Thymus (tissue), 11 donors: ENCODE measurements at regions not wholly inside any gene's neighbourhood (a gene's known extent, or its start where the extent isn't known, plus 50 kb on each side); places are given as distances from the start of the nearest gene placed in this dataset.
"Not testable (repeated sequence)": the region's sequence is repeated elsewhere in the genome, so short reads cannot be mapped to it uniquely, and the experiment has no call there.

ENCODE experiments used
- DNase-seq, 9 donors: peaks; one replicate each; pipeline ENCODE4 v3.0.0-alpha.2; 2013; ENCODE audit warnings: low spot score in 9 of 9, low read depth in 6 of 9, missing footprints in 1 of 9
- H3K27ac ChIP-seq, 2 donors: one replicate each; pipeline ENCODE4 v1.5.1; 2013; ENCODE audit warnings: control low read depth in 1 of 2, low read depth in 1 of 2, low read length in 1 of 2, mild to moderate bottlenecking in 1 of 2, moderate library complexity in 1 of 2
- H3K27me3 ChIP-seq, 2 donors: one replicate each; pipeline ENCODE4 v1.5.1; 2013; ENCODE audit warnings: low read length in 1 of 2; ENCODE audit not compliant: control insufficient read depth in 2 of 2, insufficient read depth in 1 of 2
- H3K36me3 ChIP-seq, 2 donors: one replicate each; pipeline ENCODE4 v1.5.1; 2013; ENCODE audit warnings: low read length in 1 of 2, mild to moderate bottlenecking in 1 of 2, moderate library complexity in 1 of 2; ENCODE audit not compliant: control insufficient read depth in 2 of 2, insufficient read depth in 2 of 2
- H3K4me1 ChIP-seq, 2 donors: one replicate each; pipeline ENCODE4 v1.5.1; 2013; ENCODE audit warnings: low read length in 2 of 2; ENCODE audit not compliant: control insufficient read depth in 2 of 2, insufficient read depth in 2 of 2
- H3K4me3 ChIP-seq, 2 donors: one replicate each; pipeline ENCODE4 v1.5.1; 2013; ENCODE audit warnings: low read length in 2 of 2, control low read depth in 1 of 2, mild to moderate bottlenecking in 1 of 2
- H3K9me3 ChIP-seq, 2 donors: one replicate each; pipeline ENCODE4 v1.5.1; 2013; ENCODE audit warnings: low read length in 1 of 2, mild to moderate bottlenecking in 1 of 2; ENCODE audit not compliant: control insufficient read depth in 2 of 2, insufficient read depth in 1 of 2
- WGBS: extraction: QIAGEN DNeasy Blood & Tissue Kit; methylation state at CpG from one replicate; pipeline ENCODE4 v1.1.7; 2013; 5-methylcytosine and 5-hydroxymethylcytosine counted together
- donor health status: healthy.

GRCh38 chr6:2327591-2327990, 82.2 kb upstream of the GMDS start:
- DNase-seq = no peak
- Histone ChIP-seq H3K4me1 (no peaks in the 10 kb centered on the region), H3K27ac (no peak overlapping the region), H3K9me3 (peaks cover 3 to 14% of the 10 kb centered on the region in 2 donors), H3K27me3 (no peaks in the 10 kb centered on the region), H3K4me3 (no peak overlapping the region), H3K36me3 (no peaks in the 10 kb centered on the region)

GRCh38 chr6:2324166-2324953, 79.0 kb upstream of the GMDS start:
- Histone ChIP-seq H3K36me3 (no peaks in the 10 kb centered on the region), H3K9me3 (peaks cover 3 to 14% of the 10 kb centered on the region in 2 donors), H3K4me1 (no peaks in the 10 kb centered on the region), H3K4me3 (no peak overlapping the region), H3K27me3 (no peaks in the 10 kb centered on the region), H3K27ac (no peak overlapping the region)
- no peak for DNase-seq
- 94% methylated on average over 2 of the region's 2 CpGs for WGBS

- H3K9me3 ChIP-seq, DNase-seq, H3K36me3 ChIP-seq, H3K27me3 ChIP-seq, H3K27ac ChIP-seq, H3K4me3 ChIP-seq, H3K4me1 ChIP-seq: not testable (repeated sequence)
- WGBS = 97% methylated on average over 11 of the region's 11 CpGs
Observed at GRCh38 chr6:2317498-2317897, 72.1 kb upstream of the GMDS start.

- H3K27me3 ChIP-seq = no peaks in the 10 kb centered on the region
- DNase-seq = no peak
- H3K9me3 ChIP-seq = peaks cover 0 to 3% of the 10 kb centered on the region in 2 donors
- H3K36me3 ChIP-seq = no peaks in the 10 kb centered on the region
- no peaks in the 10 kb centered on the region for H3K4me1 ChIP-seq
- WGBS = 96% methylated on average over 7 of the region's 7 CpGs
- no peak overlapping the region for H3K27ac ChIP-seq
- no peak overlapping the region for H3K4me3 ChIP-seq
Observed at GRCh38 chr6:2314641-2315040, 69.2 kb upstream of the GMDS start.

GRCh38 chr6:2310042-2310441, 64.6 kb upstream of the GMDS start:
- Histone ChIP-seq H3K4me1 (no peaks in the 10 kb centered on the region), H3K9me3 (no peaks in the 10 kb centered on the region), H3K27me3 (no peaks in the 10 kb centered on the region), H3K27ac (no peak overlapping the region), H3K4me3 (no peak overlapping the region), H3K36me3 (no peaks in the 10 kb centered on the region)
- DNase-seq = no peak

GRCh38 chr6:2309122-2309521, 63.7 kb upstream of the GMDS start:
- Histone ChIP-seq H3K36me3 (no peaks in the 10 kb centered on the region), H3K4me3 (no peak overlapping the region), H3K4me1 (no peaks in the 10 kb centered on the region), H3K27me3 (no peaks in the 10 kb centered on the region), H3K27ac (no peak overlapping the region), H3K9me3 (no peaks in the 10 kb centered on the region)
- DNase-seq = no peak
- WGBS = 97% methylated on average over 4 of the region's 4 CpGs

- Histone ChIP-seq H3K9me3 (no peaks in the 10 kb centered on the region), H3K27me3 (no peaks in the 10 kb centered on the region), H3K4me1 (no peaks in the 10 kb centered on the region), H3K36me3 (no peaks in the 10 kb centered on the region), H3K4me3 (no peak overlapping the region), H3K27ac (no peak overlapping the region)
- DNase-seq = no peak
- WGBS = 98% methylated on average over 3 of the region's 3 CpGs
Observed at GRCh38 chr6:2307799-2308198, 62.4 kb upstream of the GMDS start.

GRCh38 chr6:2305951-2306350, 60.5 kb upstream of the GMDS start:
- H3K36me3 ChIP-seq = no peaks in the 10 kb centered on the region
- no peaks in the 10 kb centered on the region for H3K27me3 ChIP-seq
- no peaks in the 10 kb centered on the region for H3K4me1 ChIP-seq
- WGBS = 97% methylated on average over 5 of the region's 5 CpGs
- DNase-seq = no peak
- H3K4me3 ChIP-seq = no peak overlapping the region
- H3K27ac ChIP-seq = no peak overlapping the region
- H3K9me3 ChIP-seq = no peaks in the 10 kb centered on the region

- H3K9me3 ChIP-seq, DNase-seq, H3K4me3 ChIP-seq, H3K27me3 ChIP-seq, H3K4me1 ChIP-seq, H3K36me3 ChIP-seq, H3K27ac ChIP-seq: not testable (repeated sequence)
- 96% methylated on average over 5 of the region's 5 CpGs for WGBS
Observed at GRCh38 chr6:2302482-2302881, 57.1 kb upstream of the GMDS start.
